HG03103 (cell line): ENCODE measurements at regions not wholly inside any gene's neighbourhood (a gene's known extent, or its start where the extent isn't known, plus 50 kb on each side); places are given as distances from the start of the nearest gene placed in this dataset.
"Not testable (repeated sequence)": the region's sequence is repeated elsewhere in the genome, so short reads cannot be mapped to it uniquely, and the experiment has no call there.

Source experiments
- ATAC-seq: cut with Tn5 transposase; IDR thresholded peaks from one replicate; pipeline ENCODE4 v1.9.1; 2021; ENCODE audit warnings: low read depth; ENCODE audit not compliant: unreplicated experiment

DNA sequence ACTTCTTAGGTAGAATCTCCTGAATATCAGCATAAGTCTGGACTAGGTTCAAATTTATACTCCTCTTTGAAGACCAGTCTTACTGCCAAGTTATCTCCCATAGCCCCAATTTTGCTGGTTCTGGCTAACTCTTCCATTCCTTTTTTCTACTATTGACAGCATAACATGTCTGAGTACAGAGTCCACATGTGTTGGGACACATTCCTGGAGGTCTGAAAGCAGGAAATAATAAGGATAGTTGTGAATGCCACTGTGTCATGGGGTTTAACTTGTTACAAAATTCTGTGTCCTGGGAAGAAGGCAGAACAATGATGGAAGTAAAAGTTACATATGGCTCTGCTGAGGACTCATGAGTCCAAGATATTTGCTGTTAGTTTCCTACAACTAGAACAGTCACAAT lies 57.4 kb upstream of the ZBTB20 start:
- no peak for ATAC-seq

DNA sequence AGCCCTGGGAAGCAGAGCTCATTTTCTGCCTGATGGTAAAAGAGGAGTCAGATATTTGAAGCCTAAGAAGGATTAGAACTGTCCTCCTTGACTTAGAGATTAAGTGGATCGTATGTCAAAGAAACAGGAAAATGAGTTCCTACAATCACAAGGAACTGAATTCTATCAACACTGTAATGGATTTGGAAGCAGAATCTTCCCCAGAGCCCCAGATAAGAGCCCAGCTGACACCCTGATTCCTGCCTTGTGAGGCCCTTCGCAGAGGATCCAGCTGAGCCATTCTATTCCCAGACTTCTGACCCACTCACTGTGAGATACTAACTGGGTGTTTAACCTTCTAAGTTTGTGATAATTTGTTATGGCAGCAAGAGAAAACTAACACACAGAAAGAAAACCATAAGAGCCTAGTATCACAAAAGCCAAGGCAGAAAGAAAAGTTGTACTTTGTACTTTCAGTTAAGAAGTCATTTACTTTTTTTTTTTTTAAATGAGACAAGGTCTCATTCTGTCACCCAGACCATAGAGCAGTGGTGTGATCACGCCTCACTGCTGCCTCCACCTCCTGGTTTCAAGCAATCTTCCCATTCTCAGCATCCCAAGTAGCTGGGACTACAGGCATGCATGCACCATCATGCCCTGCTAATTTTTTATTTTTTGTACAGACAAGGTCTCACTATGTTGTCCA lies 61.1 kb upstream of the ZBTB20 start:
- no peak for ATAC-seq

DNA sequence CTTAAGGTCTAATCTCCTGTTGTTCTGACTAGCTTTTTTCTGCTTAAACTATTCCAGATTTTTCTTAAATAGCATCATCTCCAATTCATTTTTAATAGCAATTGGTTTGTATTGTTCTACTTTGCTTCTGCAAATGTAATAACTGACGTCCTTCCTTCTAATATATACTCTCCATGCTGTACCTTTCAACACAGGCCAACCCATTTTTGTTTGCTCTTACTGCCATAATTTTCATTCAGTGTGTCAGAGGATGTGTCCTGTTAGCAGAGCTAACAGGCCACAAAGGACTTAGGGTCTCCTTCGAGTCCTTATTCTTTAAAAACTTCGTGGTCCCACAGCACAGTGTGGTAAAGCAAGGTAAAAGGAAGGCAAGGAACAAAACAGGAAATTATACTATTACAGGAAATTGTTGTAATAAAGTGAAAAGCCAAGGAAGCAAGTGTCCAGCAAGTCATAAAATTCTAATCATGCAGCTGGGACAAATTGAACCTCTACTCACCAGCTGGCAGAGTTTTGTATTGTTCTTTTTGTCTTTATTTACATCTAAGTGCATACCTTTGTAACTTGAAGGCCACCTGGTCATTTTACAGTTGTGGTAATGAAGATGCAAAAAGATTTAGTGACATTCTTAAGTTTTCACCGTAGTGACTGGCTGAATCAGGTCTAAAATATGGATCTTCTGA lies 64.9 kb upstream of the ZBTB20 start:
- ATAC-seq: no peak

DNA sequence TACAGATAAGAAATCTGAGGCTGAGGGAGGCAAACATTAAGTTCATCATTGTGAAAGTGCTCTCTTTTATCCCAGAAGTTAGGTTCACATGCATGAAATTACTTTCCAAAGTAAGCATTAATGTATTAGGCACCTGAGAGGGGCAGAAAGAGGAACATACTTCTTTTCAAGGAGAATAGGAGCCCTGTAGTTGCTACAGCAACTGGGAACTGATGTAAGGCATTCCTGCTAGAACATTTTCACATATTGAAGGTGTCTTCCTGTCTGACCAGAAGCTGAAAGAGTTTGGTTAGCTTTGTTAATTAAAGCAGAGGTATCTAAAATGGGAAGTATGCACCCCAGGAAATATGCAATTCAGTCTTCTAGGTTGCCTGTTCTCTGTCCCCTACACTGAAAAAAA lies 65.5 kb upstream of the ZBTB20 start:
- no peak for ATAC-seq

DNA sequence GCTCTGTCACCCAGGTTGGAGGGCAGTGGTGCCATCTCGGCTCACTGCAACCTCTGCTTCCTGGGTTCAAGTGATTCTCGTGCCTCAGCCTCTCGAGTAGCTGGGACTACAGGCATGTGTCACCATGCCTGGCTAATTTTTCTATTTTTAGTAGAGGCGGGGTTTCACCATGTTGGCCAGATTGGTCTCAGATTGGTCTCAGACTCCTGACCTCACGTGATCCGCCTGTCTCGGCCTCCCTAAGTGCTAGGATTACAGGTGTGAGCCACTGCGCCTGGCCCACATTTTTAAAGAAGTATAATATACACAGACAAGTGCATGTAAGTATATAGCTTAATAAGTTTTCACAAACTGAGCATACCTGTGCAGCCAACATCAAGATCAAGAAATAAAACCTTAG lies 66.0 kb upstream of the ZBTB20 start:
- ATAC-seq: not testable (repeated sequence)

DNA sequence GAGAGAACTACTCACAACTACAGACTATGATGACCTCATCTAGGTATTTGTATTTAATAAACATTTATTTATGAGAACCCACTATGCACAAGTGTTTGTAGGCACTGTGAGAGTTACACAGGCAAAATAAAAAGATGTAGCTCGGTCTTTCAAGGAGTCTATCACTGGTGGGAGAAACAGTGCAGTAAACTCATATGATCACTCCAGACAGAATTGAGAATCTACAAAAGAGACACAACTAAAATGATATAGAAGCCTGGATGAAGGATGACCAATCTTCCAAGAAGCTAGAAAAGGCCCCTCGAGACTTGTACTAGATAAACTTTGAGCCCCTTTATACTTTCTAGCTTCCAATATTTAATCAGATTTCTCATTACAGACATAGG lies 70.2 kb upstream of the ZBTB20 start:
- no peak for ATAC-seq

DNA sequence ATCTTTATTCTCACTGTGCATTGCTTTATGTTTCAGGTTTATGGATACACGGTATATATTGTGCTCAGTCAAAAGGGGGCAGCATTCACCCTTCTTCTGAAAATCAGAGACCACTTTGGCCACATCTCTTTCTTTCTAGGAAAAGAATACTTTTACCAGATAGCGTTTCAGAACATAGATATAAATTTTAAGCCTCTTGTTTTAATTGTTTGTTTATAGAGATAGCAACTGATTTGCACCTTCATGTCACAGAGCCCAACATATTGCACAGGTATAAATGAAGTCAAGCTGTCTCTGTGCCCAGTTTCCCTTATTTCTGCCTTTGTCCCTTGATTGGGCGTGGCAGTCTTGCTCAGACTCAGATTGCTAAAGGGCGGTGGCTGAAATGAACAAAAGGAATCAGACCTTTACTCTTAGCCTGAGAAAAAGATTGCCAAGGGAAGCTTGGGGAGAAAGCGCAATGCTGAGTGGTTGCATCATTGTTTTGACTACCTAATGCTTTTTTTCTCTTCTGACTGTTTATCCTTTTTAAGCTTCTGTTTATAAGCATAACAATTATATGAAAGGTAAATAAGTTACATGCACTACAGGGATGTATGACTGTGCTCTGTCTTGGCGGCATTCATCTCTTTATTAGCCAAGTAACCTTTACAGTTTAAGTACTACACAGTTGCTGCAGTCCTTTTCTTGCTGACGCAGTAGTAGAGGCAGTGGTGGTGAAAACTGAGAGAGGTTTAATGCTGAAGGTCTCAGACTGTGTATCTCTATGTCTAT lies 70.8 kb upstream of the ZBTB20 start:
- no peak for ATAC-seq

DNA sequence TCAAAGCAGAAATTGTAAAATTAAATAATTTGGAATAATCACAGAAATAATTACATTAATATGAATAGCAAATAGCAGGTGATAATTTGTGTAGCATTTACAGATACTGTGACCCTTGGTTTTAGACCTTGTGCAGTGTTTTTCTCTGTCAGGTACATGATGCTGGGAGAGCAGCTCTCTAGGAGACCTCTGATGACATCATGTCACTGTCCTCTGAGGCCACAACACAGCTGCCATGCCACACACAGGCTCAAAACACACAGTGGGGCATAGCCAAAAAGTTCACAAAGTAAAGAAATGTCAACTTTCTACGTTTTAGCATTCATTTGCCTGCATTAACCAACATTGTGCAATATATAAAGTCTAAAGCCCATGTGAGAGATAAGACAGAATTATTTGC lies 71.8 kb upstream of the ZBTB20 start:
- no peak for ATAC-seq

DNA sequence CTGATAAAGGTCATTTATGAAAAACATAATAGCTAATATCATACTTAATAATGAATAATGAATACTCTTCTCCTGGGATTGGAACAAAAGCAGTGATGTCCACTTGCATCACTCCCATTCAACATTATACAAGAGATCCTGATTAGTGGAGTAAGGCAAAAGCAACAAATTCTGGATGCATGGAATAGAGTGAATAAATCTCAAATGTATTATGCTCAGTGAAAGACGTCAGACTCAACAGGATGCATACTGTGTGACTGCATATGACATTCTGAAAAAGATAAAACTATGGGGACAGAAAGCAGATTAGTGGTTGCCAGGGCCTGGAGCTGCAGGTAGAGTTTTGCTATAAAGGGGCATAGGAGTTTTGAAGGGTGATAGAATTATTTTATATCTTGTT lies 77.6 kb upstream of the ZBTB20 start:
- no peak for ATAC-seq

DNA sequence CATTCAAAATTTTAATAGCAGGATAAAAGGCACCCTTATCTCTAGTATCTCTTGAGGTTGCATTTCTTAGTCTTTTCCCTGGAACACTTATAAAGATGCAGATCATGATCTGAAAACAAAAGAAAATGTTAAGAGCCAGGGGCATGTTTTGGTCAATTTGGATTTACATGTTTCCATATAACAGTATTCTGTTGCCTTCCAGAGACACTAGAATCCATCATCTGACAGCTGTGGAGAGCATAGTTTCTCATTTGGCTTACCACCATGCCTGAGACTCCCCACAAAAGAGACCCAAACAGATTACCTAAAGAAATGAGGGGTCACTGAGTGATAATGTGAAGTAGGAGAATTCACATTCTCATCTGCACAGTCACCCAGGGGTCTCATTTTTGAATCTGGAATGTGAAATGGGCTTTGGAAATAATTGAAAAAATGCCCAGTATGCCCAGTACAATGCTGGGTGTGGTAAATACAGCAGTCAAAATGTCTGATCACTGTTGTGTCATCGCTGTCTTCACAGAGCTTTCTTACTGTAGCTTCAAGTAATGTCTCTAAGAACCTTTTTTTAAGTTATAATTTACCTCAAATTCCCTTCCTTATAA lies 79.9 kb upstream of the ZBTB20 start:
- ATAC-seq: no peak

DNA sequence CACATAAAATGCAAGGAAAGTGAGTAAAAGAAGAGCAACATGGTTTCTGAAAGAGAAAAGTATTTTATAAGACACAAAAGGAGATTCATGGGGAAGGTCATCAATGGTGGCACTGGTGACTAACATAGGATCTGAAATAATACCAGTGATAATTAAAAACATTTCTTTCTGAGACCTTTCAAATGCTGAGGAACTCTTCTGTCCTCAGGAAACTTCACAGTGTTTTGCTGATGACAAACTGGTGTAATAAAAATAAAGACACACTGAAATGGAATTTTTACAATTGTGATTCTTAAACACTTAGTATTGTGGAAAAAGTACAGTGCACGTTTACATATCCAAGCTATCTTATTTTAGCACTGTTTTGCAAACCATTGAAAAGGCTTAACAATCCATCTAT lies 80.4 kb upstream of the ZBTB20 start:
- no peak for ATAC-seq

DNA sequence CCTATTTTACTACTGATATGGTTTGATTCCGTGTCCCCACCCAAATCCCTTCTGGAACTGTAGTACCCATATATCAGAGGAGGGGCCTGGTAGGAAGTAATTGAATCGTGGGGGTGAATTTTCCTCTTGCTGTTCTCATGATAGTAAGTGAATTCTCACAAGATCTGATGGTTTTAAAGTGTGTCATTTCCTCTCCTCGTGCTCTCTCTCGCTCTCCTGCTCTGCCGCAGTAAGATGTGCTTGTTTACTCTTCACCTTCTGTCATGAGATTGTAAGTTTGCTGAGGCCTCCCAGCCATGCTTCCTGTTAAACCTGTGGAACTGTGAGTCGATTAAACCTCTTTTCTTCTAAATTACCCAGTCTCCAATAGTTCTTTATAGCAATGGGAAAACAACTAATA lies 81.2 kb upstream of the ZBTB20 start:
- no peak for ATAC-seq

DNA sequence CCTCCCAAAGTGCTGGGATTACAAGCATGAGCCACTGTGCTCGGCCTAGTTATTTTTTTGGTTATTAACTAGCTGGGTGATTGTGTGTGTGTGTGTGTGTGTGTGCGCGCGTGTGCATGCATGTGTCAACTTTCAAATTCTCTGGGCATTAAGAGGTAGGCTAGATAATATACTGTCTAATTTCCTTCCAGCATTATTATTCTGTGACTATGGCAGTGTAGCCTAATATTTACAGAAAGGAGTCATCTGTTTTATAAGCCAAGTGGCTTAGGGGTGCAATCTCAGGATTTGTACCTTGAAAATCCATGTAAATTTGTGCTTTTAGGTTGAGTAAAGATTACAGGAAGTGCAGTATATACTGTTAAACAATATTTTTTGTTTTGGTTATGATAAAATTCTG lies 85.1 kb upstream of the ZBTB20 start:
- ATAC-seq: no peak

DNA sequence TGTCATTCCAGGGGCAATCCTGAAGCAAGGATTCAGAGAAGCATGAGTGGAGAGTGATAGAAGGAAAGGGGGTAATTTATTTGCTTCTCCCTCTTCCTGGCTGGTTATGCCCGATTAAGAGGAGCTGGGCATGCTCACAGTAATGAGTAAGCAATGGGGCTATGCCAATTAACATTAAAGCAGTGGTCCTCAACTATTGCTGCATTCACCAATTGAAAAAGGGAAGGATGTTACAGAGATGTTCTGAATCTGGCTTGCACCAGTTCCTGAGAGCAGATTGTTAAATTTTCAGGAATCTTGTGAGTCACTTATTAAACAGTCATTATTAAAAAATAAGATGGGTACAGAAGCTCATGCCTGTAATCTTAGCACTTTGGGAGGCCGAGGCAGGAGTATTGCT lies 85.9 kb upstream of the ZBTB20 start:
- ATAC-seq: no peak

DNA sequence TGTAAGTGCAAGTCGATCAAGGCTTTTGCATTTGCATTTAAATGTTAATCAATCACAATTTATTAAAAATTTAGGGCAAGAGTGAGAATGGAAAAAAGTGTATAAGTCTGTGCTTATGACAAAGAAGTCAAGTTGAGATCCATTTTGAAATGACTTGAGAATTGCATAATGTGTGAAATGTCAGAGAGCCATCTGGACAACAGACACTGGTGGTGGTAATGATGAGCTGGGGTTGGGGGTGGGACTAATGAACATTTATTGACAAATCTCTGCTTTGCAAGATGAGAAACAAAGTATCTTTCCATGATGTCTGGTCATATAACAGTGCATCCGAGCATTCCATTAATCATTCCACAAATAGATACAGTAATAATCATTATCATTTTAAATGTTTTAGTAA lies 89.4 kb upstream of the ZBTB20 start:
- ATAC-seq: no peak

DNA sequence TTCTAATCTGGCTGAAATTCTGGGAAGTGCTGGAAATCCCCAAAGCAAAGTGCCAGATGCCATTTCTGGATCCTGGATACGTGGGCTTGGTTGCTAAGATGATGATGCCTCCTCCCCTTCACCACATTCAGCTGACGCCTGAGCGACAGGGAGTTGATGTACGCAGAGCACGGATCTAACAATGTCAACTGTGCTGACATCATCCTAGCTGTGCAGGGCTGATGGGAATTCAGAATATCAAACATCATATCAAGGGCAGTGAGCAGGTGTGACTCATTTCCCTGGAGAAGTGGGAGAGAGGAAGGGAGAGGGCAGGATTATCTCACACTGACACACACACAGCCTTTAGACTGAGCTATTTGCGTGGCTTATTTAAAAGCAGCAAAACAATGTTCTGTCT lies 92.6 kb upstream of the ZBTB20 start:
- ATAC-seq: no peak

DNA sequence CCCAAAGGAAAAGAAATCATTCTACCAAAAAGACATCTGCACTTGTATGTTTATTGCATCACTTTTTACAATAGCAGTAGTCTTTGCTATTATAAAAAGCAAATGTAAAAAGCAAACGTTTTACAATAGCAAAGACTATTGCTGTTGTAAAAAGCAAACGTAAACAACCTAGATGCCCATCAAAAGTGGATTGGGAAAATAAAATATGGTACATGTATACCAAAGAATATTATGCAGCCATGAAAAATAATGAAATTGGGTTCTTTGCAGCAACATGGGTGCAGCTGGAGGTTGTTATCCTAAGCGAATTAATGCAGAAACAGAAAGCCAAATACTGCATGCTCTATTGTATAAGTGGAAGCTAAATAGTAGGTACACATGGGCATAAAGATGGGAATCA lies 97.3 kb upstream of the ZBTB20 start:
- no peak for ATAC-seq

DNA sequence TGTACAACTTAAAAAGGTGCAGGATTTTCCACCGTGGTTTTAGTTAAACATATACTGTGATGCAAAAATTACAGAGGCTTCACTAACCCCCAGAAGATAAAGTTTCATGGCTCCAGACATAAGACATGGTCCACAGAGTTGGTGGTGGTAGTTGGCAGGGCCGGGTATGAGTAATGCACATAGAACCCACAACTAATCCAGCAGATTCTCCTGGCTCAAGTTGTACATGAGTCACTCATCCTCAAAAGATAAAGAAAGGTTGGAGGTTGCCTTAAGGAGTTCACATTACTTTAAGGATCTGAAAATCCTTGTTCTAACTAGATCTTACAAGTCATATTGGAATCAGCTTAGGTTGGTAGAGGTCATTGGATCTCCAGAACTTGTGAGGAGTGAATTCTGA lies 98.3 kb upstream of the ZBTB20 start:
- no peak for ATAC-seq

DNA sequence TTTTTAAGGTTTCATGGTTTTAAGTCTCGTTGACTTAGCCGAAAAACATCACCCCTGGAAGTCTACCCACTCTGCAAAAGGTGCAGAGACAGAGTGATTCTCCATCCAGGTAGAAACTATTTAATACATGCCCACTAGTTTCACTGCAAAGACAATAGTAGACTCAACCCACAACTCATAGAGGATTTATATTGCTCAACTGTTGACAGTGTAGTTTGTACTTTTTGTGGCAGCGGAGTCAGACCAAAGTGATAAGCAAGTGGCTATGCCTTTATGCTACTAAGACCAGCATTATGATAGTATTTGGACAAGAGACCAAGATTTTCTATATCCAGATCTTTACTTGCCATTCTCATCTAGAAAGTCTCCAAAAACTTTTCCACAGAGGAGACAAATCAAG lies 98.8 kb upstream of the ZBTB20 start:
- ATAC-seq: no peak

DNA sequence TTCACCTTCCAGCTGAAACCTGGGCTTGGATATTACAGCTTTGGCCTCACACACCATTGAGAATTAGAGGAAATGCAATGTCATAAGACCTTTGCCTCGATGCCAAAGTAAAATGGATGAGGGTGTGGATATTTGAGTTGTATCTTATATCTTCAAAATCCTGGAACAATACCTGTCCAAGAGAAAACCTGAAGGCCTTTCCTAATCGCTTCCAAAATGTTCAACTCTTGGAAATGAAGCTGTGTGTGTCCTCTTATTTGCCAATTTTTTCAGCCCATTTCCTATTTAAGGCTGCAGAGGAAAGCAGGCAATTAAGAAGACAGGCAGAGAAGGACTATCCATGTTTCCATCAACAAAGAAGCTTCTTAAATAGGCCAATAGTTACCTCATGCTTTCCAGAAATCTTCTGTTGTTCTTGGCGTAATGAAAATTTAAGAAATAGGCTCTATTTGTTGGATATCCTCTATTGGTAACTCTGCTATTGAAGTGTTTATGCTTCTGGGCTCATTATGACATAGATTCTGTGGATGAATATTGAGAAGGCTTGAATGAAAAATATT lies 99.5 kb upstream of the ZBTB20 start:
- ATAC-seq: no peak

DNA sequence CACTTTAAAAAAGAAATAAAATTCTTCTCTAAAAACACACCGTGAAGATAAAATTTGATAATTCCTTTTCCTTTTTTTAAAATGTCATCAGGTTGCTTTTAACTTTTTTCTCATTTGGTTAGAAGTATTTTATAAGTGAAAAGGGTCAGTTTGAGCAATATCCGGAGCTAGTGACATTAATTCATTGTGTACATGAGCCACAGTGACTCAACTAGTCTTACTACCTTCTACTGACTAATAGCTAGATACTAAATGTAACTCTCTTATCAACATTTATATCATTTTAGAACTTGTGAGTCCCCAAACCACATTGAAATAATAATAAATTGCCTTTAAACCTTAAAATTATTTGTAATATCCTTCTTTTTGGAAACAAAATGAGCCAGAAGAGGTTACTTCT lies 101.2 kb upstream of the ZBTB20 start:
- ATAC-seq: no peak
